NCI-H2029 treated with DMSO at 0.1 percent for 48 hours (cell line): ENCODE measurements at regions not wholly inside any gene's neighbourhood (a gene's known extent, or its start where the extent isn't known, plus 50 kb on each side); places are given as distances from the start of the nearest gene placed in this dataset.
"Not testable (repeated sequence)": the region's sequence is repeated elsewhere in the genome, so short reads cannot be mapped to it uniquely, and the experiment has no call there.

Experiments
- DNase-seq: peaks from one replicate; lab custom pipeline; 2025; lab: John Stamatoyannopoulos, UW

DNA sequence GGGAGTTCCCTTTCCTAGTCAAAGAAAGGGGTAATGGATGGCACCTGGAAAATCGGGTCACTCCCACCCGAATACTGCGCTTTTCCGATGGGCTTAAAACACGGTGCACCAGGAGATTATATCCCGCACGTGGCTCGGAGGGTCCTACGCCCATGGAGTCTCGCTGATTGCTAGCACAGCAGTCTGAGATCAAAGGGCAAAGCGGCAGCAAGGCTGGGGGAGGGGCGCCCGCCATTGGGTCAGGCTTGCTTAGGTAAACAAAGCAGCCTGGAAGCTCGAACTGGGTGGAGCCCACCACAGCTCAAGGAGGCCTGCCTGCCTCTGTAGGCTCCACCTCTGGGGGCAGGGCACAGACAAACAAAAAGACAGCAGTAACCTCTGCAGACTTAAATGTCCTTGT is 683.3 kb upstream of the MIR17HG start:
- not testable (repeated sequence) for DNase-seq

DNA sequence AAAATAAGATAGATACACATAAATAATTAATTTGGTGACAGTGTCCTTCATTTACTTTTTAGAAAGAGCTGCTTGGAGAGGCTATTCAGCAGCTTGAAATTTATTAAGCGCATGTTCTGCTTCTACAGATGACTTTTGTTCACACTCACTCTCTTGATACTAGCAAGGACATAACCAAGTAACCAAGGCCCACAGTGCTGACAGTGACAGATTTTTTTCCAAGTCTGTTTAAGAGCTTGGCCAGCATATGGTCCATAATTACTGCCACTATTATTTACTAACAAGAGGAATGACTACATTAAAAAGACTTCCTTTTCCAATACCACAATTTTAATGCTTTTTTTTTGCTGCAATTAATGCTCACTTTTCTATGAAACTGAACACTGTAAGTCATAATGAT is 673.7 kb upstream of the MIR17HG start:
- DNase-seq: no peak

DNA sequence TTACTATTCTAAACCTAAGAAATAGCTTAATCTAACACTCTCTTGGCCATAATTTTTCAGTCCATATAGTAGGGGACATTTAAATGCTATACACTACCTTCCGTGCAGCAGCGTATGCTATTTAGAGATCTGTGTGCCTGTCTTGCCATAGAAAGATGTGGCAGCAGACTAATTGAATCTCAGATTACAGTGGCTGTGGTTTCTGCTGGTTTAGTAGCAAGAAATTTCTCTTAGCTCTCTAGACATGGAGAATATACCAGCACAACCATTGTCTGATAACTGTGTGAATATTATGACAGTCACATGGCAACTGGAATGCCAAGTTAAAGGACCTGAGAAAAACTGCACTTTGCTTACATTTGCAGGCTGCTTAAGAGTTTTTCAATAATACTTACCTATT is 672.4 kb upstream of the MIR17HG start:
- no peak for DNase-seq

DNA sequence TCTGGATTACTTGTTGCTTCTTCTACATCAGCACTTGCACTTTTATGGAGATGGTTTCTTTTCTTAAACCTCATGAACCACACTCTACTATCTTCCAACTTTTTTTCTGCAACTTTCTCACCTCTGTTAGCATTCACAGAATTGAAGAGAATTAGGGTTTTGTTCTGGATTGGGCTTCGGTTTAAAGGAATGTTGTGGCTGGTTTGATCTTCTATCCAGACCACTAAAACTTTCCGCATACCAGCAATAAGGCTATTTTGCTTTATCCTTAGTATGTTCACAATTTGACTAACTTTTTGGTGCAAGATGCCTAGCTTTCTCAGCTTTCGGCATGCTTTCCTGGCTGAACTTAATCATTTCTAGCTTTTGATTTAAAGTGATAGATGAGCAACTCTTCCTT is 666.7 kb upstream of the MIR17HG start:
- DNase-seq: no peak

DNA sequence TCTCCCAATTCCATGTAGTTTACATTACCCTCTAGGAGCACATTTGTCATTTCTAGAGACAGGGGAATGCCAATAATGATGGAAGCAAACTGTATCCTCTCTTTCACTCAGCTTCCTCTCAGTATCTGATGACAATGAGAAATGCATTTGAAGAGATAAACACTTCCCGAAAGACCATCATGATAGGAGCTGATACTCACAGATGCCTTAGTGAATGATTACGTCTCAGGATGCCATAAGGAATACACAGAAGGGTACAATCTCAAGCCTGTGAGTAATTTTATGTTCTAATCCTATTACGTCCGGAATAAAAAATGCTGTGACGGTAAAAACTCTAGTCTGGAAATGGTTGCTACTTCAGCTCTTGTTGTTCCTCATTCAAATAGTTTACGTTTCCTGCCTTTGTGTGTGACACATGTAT is 663.8 kb upstream of the MIR17HG start:
- DNase-seq: no peak

DNA sequence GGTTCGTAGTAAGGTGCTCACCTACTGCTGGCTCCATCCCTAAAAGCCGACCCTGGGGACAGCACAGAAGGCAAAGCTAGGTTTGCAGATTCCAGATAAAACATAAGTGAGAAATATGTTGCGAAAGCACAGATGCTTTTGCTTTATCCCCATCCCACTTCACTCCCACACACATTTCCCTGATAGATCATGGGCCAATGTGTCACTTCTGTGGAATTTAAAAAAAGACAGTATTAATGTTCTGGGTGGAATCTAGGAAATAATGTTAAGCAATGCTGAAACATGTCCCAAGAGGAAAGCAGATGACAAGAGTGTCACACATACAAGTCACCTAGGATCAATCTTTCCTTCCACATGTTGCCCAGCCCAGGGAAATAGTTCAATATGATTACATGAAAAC is 661.0 kb upstream of the MIR17HG start:
- no peak for DNase-seq

DNA sequence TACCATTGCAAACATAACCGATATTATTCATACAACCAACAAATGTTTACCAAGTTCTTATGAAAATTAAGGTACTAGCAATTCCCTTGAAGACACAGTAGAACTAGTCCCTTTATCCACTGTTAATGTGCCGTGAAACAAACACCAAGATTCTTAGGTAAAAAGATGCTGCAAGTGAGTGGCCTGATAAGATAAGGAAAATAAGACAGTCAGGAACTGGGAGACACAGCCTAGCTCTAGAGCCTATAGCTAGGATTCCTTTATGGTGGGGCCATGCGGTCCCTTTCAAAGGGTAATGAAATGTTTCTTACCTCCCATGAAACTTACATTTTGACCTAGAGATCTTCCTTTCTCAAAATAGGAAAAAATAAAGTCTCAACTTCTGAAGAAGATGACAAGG is 658.4 kb upstream of the MIR17HG start:
- no peak for DNase-seq

DNA sequence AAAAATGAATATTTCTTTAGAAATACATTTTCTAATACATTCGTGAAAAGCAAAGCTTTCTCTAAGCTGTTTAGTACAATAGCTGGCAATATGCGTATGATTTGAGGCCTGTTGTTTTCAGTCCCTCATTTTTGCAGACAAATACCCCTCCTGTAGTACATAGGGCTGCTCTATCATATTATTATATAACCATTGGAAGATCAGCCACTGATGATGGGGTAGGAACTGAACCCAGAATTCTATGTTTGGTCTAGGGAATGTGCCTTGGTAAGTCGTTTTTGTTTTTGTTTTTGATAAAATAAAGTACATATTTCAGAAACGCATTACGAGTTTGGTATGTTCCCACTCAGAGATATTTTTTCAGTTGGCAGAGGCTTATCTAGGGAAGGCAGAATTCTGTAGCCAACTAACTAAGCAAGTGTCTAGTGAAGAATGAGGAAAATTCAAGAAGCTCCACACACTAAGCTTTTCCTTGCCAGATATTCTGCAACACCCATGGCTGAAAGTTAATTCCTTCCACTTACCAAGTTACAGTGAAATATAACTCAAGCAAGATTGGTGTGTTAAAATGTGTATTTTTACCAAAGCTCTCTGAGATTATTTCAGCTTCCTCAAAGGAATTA is 656.9 kb upstream of the MIR17HG start:
- DNase-seq: no peak

DNA sequence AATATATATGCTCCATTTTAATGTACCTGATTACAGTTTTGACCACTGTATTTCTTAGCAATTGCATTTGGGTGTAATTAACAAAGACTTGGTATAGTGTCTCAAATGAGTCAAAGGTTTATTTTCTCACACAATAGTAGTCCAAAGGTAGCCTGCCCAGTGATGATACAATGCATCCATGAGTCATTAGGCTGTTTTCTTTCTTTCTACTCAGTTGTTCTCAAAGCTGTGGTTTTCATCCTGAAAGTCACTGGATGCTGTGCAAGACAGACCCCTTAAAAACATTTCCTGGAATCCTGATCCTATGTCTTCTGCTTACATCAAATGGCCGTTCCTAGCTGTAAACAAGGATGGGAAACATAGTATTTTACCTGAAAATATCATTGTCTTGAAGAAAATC is 651.2 kb upstream of the MIR17HG start:
- no peak for DNase-seq

DNA sequence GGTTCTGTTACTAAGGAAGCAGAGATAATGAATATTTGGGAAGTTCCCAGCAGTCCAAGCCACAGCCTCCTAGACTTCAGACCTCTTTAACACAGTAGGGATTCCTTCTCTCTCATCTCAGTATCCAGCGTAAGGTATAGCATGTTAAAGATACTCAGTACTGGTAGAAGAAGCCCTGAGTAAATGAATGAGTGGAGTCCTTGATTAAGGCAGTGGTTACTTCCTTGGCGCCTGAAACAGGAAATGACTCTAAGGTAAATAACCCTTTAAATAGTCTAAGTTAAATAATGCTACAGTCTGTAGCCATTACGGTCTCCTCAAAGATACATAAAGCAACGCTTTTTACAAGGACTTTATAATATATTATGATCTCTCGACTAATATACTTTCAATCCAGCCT is 650.8 kb upstream of the MIR17HG start:
- no peak for DNase-seq

DNA sequence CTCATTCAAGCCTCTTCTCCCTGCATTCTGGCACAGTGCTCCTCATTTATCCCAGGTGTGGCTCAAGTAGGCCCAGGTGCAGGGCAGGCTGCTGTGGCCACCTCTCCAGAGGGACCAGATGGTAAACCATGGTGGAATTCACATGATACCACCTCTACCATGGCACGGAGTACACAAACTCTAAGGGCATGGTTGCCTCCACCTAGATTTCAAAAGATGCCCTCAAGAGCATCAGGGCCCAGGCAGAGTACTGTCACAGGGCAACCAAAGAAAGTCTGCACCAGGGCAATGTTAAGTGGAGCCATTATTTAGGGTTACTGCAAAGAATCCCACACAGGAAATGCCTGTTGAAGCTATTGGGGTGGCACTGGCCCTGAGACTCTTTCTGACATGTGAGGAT is 647.1 kb upstream of the MIR17HG start:
- no peak for DNase-seq

DNA sequence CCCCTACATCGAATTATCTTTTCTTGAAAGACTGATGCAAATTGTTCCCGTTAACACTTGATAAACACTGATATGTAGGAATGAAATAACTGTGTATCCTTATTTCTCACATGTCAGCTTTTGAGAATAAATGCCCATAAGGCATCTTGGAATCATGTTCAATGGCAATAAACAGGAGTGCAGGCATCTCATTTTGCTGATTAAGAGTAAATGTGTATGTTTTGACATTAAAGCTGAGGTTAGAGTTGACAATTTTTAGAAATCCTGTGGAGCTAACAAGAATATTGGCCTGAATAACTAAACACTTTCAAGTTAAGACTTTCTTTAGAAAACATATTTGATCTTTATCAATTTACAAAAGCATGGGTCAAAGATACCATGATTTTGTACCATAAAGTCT is 646.2 kb upstream of the MIR17HG start:
- no peak for DNase-seq

DNA sequence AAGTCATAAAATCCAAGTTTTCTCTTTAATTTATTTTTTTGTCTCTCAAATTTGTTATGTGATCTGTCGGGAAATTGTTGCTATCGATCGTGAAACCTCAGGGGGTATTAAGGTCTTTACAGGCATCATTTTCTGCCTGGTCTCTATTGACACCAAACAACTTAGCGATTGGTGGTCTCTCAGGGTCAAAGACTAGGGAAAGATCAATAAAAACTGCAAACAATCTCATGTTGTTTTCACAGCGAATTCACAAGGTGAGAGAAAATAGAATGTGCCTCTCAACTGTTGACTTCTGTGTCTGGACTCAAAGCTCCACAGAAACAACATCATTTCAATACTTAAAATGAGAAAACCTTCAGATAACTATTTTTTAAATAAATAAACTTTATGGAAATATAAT is 645.4 kb upstream of the MIR17HG start:
- DNase-seq: no peak

DNA sequence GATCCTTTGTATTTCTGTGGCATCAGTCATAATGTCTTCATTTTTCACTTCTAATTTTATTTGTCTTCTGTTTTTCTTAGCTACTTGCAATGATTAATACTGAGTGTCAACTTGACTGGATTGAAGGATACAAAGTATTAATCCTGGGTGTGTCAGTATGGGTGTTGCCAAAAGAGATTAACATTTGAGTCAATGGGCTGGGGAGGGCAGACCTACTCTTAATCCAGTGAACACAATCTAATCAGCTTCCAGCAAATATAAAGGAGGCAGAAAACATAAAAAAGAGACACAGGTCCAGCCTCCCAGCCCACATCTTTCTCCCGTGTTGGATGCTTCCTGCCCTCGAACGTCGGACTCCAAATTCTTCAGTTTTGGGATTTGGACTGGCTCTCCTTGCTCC is 640.9 kb upstream of the MIR17HG start:
- DNase-seq: no peak

DNA sequence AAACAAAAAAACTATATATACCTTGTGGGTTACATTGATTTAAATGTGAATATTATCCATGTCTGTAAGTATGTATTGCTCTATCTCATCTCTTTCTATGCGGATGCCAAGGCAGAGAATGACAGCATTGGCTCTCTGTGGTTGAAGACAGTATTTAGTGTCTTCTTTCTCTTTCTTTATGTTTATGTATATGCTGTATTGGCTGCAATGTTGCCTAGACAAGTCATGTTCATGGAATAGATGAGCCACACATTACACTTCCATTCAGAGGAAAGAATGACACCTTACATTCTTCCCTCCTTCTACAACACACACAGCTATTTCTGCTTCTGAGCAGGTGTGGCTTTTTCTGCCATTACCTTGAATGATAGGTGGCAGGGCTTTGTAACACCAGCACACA is 639.4 kb upstream of the MIR17HG start:
- DNase-seq: no peak

DNA sequence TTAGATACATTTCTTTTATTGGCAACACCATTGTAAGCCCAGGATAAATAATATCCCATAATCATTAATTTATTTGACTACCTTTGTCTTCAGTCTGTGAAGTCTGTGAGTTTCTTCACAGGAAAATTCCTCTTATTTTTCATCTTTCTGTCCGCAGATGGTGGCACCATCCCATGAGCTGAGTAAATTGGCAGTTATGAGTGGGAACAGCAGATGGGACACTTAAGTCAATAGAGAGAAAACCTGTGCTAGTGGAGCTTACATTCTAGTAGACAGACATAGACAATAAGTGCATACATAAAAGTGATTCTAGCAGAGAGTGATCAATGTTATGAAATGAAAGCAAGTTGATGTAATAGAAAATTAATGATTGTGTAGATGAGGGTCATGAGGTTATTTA is 638.2 kb upstream of the MIR17HG start:
- DNase-seq: no peak

DNA sequence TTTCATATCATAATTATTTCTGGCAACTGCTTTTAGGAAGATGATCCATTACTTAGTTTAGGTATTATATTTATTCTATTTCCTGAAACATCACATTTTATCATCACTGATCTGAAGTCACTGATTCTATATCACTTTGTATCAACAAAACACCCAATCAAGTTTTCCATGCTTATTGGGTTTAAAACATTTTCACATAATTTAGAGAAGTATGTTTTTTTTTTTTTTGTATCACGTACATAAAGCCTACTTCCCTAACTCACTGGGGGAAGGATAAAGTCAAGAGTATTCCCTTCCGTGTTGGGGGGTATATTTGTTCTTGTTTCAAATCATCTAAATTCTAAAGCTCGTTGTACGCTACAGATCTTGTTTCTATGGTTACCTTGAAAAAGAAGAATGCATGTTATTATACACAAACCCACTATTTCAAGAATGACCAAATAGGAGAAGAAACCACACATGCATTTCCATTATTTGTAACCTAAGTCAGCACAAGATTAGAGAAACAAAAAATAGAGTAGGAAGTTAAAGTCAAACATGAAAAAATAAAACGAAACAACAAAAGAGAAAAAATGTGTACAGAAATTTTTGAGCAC is 637.2 kb upstream of the MIR17HG start:
- DNase-seq: no peak

DNA sequence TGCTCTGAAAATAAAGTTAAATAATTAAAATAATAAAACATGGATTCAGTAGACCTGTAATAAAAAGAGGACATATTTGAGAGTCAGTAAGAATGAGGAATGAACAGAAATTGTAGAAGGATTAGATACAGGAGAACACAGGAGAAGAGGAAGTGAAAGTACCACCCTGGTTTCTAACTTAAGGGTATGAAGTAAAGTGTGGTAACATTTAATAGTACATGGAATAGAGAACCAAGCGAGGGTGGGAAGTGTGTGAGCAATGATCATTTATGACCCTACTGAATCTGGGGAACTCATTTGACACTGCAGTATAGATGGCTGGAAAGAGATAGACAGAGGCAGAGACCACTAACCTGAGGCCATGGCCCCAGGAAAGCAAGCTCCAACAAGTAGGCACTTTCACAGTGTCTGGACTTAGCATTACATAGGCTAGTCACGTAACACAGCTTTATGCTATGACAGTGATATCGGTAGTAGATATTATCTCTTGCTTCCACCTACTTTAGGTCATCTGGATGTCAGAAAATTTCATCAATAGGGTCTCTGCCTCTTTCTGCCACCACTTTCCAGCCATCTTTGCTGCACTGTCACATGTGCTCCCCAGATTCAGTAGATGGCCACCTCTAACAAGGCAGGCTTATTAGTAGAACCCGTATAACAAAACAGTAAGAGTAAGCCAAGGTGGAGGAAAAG is 633.9 kb upstream of the MIR17HG start:
- no peak for DNase-seq

DNA sequence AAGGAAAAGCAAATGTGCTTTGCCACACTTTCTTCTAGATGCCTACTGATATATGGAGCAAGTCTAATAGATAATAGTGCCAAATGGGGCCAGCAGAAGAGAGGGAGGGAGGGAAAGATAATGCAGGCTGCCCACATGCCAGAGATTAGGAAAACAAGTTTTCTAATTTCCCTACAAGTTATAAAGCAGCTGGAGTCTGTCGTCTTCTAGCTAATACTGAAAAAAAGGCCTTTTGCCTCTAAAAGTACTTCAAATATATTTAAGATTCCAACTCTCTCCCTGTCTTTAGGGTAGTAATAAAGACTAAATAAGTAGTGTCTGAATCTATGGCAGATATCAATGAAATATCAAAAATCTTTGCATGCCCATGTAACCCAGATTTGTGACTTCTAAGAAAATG is 632.0 kb upstream of the MIR17HG start:
- no peak for DNase-seq

DNA sequence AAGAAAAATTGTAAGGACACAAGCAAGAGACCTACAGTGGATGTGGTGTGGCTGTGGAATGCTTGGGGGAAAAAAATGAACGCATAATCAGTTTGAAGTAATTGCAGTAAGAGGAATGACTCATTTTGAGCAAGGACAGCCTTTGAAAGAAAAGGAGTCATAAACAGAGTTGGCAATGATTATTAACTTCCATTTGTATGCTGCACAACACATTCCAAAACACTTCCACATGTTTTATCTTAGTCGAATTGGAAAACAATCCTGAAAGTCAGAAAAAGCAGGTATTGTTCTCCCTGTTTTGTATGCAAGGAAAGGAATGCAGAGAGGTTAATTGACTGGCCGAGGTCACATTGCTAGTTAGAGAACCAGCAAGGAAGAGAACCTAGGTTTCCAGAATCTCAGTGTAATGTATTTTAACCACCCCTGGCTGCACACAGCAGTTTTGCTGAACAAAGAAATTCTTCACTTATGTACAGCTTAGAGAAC is 630.0 kb upstream of the MIR17HG start:
- DNase-seq: no peak

DNA sequence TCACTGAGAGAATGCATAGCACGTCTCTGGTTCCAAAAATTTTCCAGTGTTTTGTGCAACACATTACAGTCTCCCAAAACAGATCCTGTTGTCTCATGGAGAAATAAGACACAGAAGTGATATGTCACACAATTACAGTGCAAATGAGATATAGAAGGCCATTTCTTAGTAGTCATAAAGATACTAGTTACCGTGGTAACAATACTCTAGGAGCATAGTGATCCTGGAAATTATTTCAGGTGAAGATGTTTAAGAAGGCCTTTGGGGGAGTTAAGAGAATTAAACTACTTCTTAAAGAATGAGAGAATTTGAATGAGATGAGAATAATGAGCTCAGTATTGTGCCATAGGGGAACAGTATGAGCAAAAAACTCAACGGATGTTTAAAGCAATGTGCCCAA is 628.0 kb upstream of the MIR17HG start:
- no peak for DNase-seq

DNA sequence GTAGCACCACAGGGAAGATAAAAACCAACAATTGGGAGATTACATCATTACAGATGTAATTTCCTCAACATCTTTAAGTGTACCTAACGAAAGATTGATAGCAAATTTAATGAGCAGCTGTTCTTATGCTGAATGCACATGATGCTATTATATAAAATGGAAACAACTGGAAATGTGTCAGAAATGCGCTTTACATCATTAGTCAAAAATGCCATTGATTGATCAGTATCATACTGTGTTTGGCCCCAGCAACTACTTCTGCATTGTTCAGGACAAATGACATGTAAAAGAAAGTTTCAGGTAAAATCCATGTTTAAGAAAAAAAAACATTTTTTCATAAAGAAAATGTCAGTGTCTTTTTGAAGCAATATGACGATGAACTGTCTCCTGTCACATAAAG is 625.5 kb upstream of the MIR17HG start:
- no peak for DNase-seq

DNA sequence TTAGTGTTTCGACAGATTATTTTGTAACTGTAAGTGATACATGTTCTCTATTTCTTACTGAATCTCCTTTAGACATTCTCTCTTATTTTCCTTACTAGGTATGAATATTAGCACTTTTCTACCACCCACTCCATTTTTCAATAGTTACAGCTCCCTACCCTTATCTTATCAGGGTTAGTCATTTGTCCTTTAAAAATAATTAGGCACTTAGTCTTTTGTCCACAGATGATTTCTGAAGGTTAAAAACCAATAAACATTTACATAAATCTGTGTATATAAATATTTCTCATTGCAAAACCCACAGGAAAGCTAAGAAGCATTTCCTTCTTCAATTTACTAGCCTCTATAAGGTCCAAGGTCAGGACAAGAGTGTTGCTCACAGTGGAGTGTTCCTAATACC is 624.1 kb upstream of the MIR17HG start:
- no peak for DNase-seq

DNA sequence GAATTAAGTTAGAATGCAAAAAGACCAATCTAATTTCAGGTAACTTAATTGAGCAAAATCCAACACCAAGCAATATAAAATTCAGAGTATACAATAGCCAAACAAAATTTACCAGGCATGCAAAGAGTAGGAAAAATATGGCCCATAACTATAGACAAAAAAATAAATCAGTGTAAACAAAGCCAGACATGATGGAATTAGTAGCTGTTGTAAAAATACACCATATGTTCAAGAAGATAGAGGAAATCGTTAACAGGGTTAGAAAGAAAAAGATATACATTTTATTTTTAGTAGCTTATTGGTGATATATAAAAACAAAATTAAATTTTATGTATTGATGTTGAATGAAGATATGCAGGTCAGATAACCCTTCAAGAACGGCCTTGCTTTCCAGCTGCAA is 621.1 kb upstream of the MIR17HG start:
- DNase-seq: no peak
